Pancreas (tissue), 10 donors: ENCODE measurements at regions not wholly inside any gene's neighbourhood (a gene's known extent, or its start where the extent isn't known, plus 50 kb on each side); places are given as distances from the start of the nearest gene placed in this dataset.

Experiments
- ATAC-seq, 4 donors: fragments of 200-7000 bp; cut with Tn5 transposase; one replicate each; pipeline versions ENCODE4 v1.8.0 to v1.9.1; 2020; ENCODE audit warnings: mild to moderate bottlenecking in 4 of 4, moderate library complexity in 4 of 4
- DNase-seq, 6 donors: peaks; one replicate each; pipeline ENCODE4 v3.0.0-alpha.2; 2020
- FAIRE-seq: peaks from 2 replicates; lab custom pipeline; 2012; peaks lifted over from hg19 to GRCh38; lab: Jason Lieb, UNC
- H3K27ac ChIP-seq, 4 donors: fragments of 200-600 bp; sonication (generic); 1 replicate in 3 of 4; 2 replicates in 1 of 4; pipeline versions ENCODE4 v1.5.0 to v1.8.0; 2020
- H3K27me3 ChIP-seq, 4 donors: fragments of 200-600 bp; one replicate each; pipeline ENCODE4 v1.8.0; 2021
- H3K36me3 ChIP-seq, 3 donors: fragments of 200-600 bp; sonication (generic) in 1 of 3; one replicate each; pipeline versions ENCODE4 v1.5.0 to v1.8.0; 2020 to 2021
- H3K4me1 ChIP-seq, 3 donors: fragments of 200-600 bp; one replicate each; pipeline ENCODE4 v1.8.0; 2021
- H3K4me3 ChIP-seq, 4 donors: fragments of 200-600 bp; sonication (generic) in 2 of 4; one replicate each; pipeline versions ENCODE4 v1.5.0 to v1.8.0; 2020 to 2021
- H3K9me3 ChIP-seq, 4 donors: fragments of 200-600 bp; one replicate each; pipeline ENCODE4 v1.8.0; 2021
- CTCF ChIP-seq, 4 donors: fragments of 200-600 bp; sonication (generic) in 3 of 4; IDR thresholded peaks; one replicate each; pipeline versions ENCODE4 v1.5.0 to v1.8.0; 2021; ENCODE audit warnings: antibody characterized with exemption in 4 of 4
- WGBS, 2 donors: extraction: QIAGEN DNeasy Blood & Tissue Kit; methylation state at CpG; one replicate each; pipeline ENCODE4 v1.1.7; 2013; 5-methylcytosine and 5-hydroxymethylcytosine counted together
- intact Hi-C, 3 donors: fragments of 100-400 bp; cut with DNase I; formaldehyde crosslinking; loops; one replicate each; pipeline versions ENCODE4 v1.11.1 to v1.14.2; 2022
- donor health status: healthy with polysubstance abuse.
- donor health status: DM: no; HTN: no; CAD: no; lungs with moderate emphysema.
- donor health status: DM: no; HTN: no; CAD: no.
- donor health status: control.
- donor health status: control.
- donor health status: Bipolar disorder and iron deficiency.
- donor health status: DM: yes; HTN: yes; CAD: no.
- donor health status: DM: no; HTN: no; CAD: no.
- donor health status: DM: no; HTN: no; CAD: no.
- donor health status: DM: yes; HTN: yes; CAD: no.

- no peak for DNase-seq
- FAIRE-seq, result no peak
- no peaks in the 10 kb centered on the region for H3K9me3 ChIP-seq
- no peaks in the 10 kb centered on the region for H3K4me1 ChIP-seq
- H3K27ac ChIP-seq, result no peak overlapping the region
- no peak for ATAC-seq
- no peaks in the 10 kb centered on the region for H3K27me3 ChIP-seq
- H3K4me3 ChIP-seq, result no peak overlapping the region
- TF ChIP-seq CTCF (IDR thresholded peaks at IDR 0.05), result no peak
- WGBS, 2 donors, result 84 to 88% methylated on average over 9 of the region's 9 CpGs
- no peaks in the 10 kb centered on the region for H3K36me3 ChIP-seq
- intact Hi-C loops, result no loop called here
Measured at GRCh38 chr1:4944911-4945310, 290.5 kb downstream of the AJAP1 start.

- no peak for TF ChIP-seq CTCF (IDR thresholded peaks at IDR 0.05)
- no peaks in the 10 kb centered on the region for H3K4me1 ChIP-seq
- ATAC-seq (no peak), DNase-seq (no peak), FAIRE-seq (no peak)
- H3K4me3 ChIP-seq, result no peak overlapping the region
- H3K27ac ChIP-seq, result no peak overlapping the region
- intact Hi-C loops, result no loop called here
- no peaks in the 10 kb centered on the region for H3K36me3 ChIP-seq
- H3K9me3 ChIP-seq, result no peaks in the 10 kb centered on the region
- WGBS, 2 donors, result 64 to 79% methylated on average over 5 of the region's 5 CpGs
- no peaks in the 10 kb centered on the region for H3K27me3 ChIP-seq
Measured at GRCh38 chr1:4944072-4944471, 289.7 kb downstream of the AJAP1 start.

GRCh38 chr1:4939266-4939665 is 284.9 kb downstream of the AJAP1 start:
- Histone ChIP-seq H3K4me1 (no peaks in the 10 kb centered on the region), H3K27me3 (no peaks in the 10 kb centered on the region), H3K4me3 (no peak overlapping the region), H3K27ac (no peak overlapping the region), H3K9me3 (no peaks in the 10 kb centered on the region), H3K36me3 (no peaks in the 10 kb centered on the region)
- no peak for ATAC-seq
- WGBS, 2 donors, result 81 to 84% methylated on average over 6 of the region's 6 CpGs
- FAIRE-seq, result no peak
- no peak for DNase-seq
- intact Hi-C loops, result no loop called here
- no peak for TF ChIP-seq CTCF (IDR thresholded peaks at IDR 0.05)

- intact Hi-C loops, result no loop called here
- Histone ChIP-seq H3K4me1 (no peaks in the 10 kb centered on the region), H3K9me3 (no peaks in the 10 kb centered on the region), H3K27ac (no peak overlapping the region), H3K27me3 (no peaks in the 10 kb centered on the region), H3K36me3 (no peaks in the 10 kb centered on the region), H3K4me3 (no peak overlapping the region)
- no peak for TF ChIP-seq CTCF (IDR thresholded peaks at IDR 0.05)
- no peak for ATAC-seq
- 91 to 96% methylated on average over 11 of the region's 11 CpGs for WGBS, 2 donors
- no peak for DNase-seq
- FAIRE-seq, result no peak
Measured at GRCh38 chr1:4937876-4938534, 283.6 kb downstream of the AJAP1 start.

GRCh38 chr1:4935807-4936206 is 281.4 kb downstream of the AJAP1 start:
- intact Hi-C loops, result no loop called here
- no peak for ATAC-seq
- H3K27ac ChIP-seq, result no peak overlapping the region
- H3K9me3 ChIP-seq, result no peaks in the 10 kb centered on the region
- DNase-seq, result no peak
- no peak overlapping the region for H3K4me3 ChIP-seq
- H3K27me3 ChIP-seq, result no peaks in the 10 kb centered on the region
- no peaks in the 10 kb centered on the region for H3K4me1 ChIP-seq
- TF ChIP-seq CTCF (IDR thresholded peaks at IDR 0.05), result no peak
- WGBS, 2 donors, result 64 to 74% methylated on average over 4 of the region's 4 CpGs
- no peaks in the 10 kb centered on the region for H3K36me3 ChIP-seq
- no peak for FAIRE-seq
